GM06990 (cell line): ENCODE measurements at regions not wholly inside any gene's neighbourhood (a gene's known extent, or its start where the extent isn't known, plus 50 kb on each side); places are given as distances from the start of the nearest gene placed in this dataset.

Source experiments
- DNase-seq: peaks from one replicate; pipeline ENCODE4 v3.0.0-alpha.2; 2011; ENCODE audit not compliant: insufficient read length; ENCODE audit errors: extremely low read depth
- H3K27me3 ChIP-seq: replicated peaks from 2 replicates; pipeline ENCODE4 v1.6.0; 2011; ENCODE audit warnings: low read length; ENCODE audit not compliant: control insufficient read depth, insufficient read depth
- H3K36me3 ChIP-seq: 2 replicates; pipeline ENCODE4 v1.5.1; 2011; ENCODE audit warnings: low read length; ENCODE audit not compliant: control insufficient read depth, insufficient read depth
- H3K4me3 ChIP-seq: replicated peaks from 2 replicates; pipeline ENCODE4 v1.5.1; 2011; ENCODE audit warnings: low read depth, mild to moderate bottlenecking, control low read depth, low read length
- CTCF ChIP-seq: IDR thresholded peaks from 2 replicates; pipeline ENCODE4 v1.5.1; 2011; ENCODE audit warnings: low read length, control low read depth, mild to moderate bottlenecking, inconsistent platforms; ENCODE audit not compliant: insufficient read depth, poor library complexity, severe bottlenecking

GRCh38 chrX:124209792-124210576 is 122.5 kb upstream of the TEX13D start:
- H3K4me3 ChIP-seq, result no peak overlapping the region
- no peaks in the 10 kb centered on the region for H3K36me3 ChIP-seq
- no peak for TF ChIP-seq CTCF
- no peak for DNase-seq
- no peaks in the 10 kb centered on the region for H3K27me3 ChIP-seq

GRCh38 chrX:124211312-124211942 is 121.0 kb upstream of the TEX13D start:
- TF ChIP-seq CTCF, result peak; percentile 70
- Histone ChIP-seq H3K27me3 (no peaks in the 10 kb centered on the region), H3K36me3 (no peaks in the 10 kb centered on the region), H3K4me3 (no peak overlapping the region)
- no peak for DNase-seq

- Histone ChIP-seq H3K4me3 (no peak overlapping the region), H3K36me3 (no peaks in the 10 kb centered on the region), H3K27me3 (no peaks in the 10 kb centered on the region)
- DNase-seq, result no peak
- TF ChIP-seq CTCF, result no peak
Measured at GRCh38 chrX:124212622-124213021, 119.8 kb upstream of the TEX13D start.

GRCh38 chrX:124215786-124216185 is 116.7 kb upstream of the TEX13D start:
- DNase-seq, result no peak
- H3K27me3 ChIP-seq, result no peaks in the 10 kb centered on the region
- no peak overlapping the region for H3K4me3 ChIP-seq
- H3K36me3 ChIP-seq, result no peaks in the 10 kb centered on the region
- TF ChIP-seq CTCF, result no peak

GRCh38 chrX:124216396-124217115 is 115.9 kb upstream of the TEX13D start:
- H3K36me3 ChIP-seq, result no peaks in the 10 kb centered on the region
- DNase-seq, result no peak
- H3K4me3 ChIP-seq, result no peak overlapping the region
- H3K27me3 ChIP-seq, result no peaks in the 10 kb centered on the region
- TF ChIP-seq CTCF, result no peak
